OCI-LY7 (cell line): ENCODE measurements at regions not wholly inside any gene's neighbourhood (a gene's known extent, or its start where the extent isn't known, plus 50 kb on each side); places are given as distances from the start of the nearest gene placed in this dataset.

Source experiments
- BruUV-seq: library from RNA; stranded (reverse); fragments of 400-500 nt; replicated peaks from 2 replicates; lab custom pipeline; 2021; lab: Mats Ljungman, UMichigan
- CTCF ChIA-PET: fragments of 300-600 bp; sonication (Branson Sonifier 250); formaldehyde crosslinking; loops from one replicate; lab custom pipeline; 2022; ENCODE audit warnings: antibody characterized with exemption; ENCODE audit not compliant: unreplicated experiment; lab: Charles Lee
- POLR2A ChIA-PET: fragments of 300-600 bp; sonication (Branson Sonifier 250); formaldehyde crosslinking; loops from one replicate; lab custom pipeline; 2022; ENCODE audit warnings: antibody characterized with exemption; lab: Charles Lee
- DNase-seq: peaks from one replicate; pipeline ENCODE4 v3.0.0-alpha.2; 2015; ENCODE audit warnings: low spot score
- H2AFZ ChIP-seq: fragments of 200-600 bp; sonication (generic), shearing (Covaris generic); 2 replicates; pipeline ENCODE4 v1.6.1; 2014; ENCODE audit warnings: mild to moderate bottlenecking, antibody characterized with exemption, low read length, moderate library complexity
- H3K27ac ChIP-seq: fragments of 200-600 bp; sonication (generic); 2 replicates; pipeline ENCODE4 v1.5.1; 2014; ENCODE audit warnings: mixed run types, low read depth, mild to moderate bottlenecking, moderate library complexity, low read length, inconsistent platforms; ENCODE audit not compliant: poor library complexity, severe bottlenecking
- H3K36me3 ChIP-seq: fragments of 200-600 bp; sonication (generic); 2 replicates; pipeline ENCODE4 v1.6.1; 2014; ENCODE audit warnings: mild to moderate bottlenecking, antibody characterized with exemption, low read length, moderate library complexity, mixed read lengths; ENCODE audit not compliant: insufficient read depth
- H3K4me1 ChIP-seq: fragments of 200-600 bp; sonication (generic); 2 replicates; pipeline ENCODE4 v1.5.1; 2014; ENCODE audit warnings: mild to moderate bottlenecking, low read length; ENCODE audit not compliant: insufficient read depth, poor library complexity, severe bottlenecking
- H3K4me2 ChIP-seq: fragments of 200-600 bp; sonication (generic); 2 replicates; pipeline ENCODE4 v1.6.1; 2014; ENCODE audit warnings: mild to moderate bottlenecking, low read length
- H3K4me3 ChIP-seq: fragments of 200-600 bp; sonication (generic); 2 replicates; pipeline ENCODE4 v1.5.1; 2014; ENCODE audit warnings: mild to moderate bottlenecking, low read depth, low read length; ENCODE audit not compliant: poor library complexity, severe bottlenecking
- H3K79me2 ChIP-seq: fragments of 200-600 bp; sonication (generic); 2 replicates; pipeline ENCODE4 v1.6.1; 2016; ENCODE audit warnings: low read depth, mild to moderate bottlenecking, low read length, moderate library complexity, mixed read lengths; ENCODE audit not compliant: insufficient read depth
- H3K9me2 ChIP-seq: fragments of 200-600 bp; sonication (generic); 2 replicates; pipeline ENCODE4 v1.6.1; 2016; ENCODE audit warnings: mild to moderate bottlenecking, low read length, mixed read lengths; ENCODE audit not compliant: insufficient read depth
- H3K9me3 ChIP-seq: fragments of 200-600 bp; sonication (generic); 2 replicates; pipeline ENCODE4 v1.6.1; 2014; ENCODE audit warnings: mild to moderate bottlenecking, mixed run types, low read length, mixed read lengths
- H4K20me1 ChIP-seq: fragments of 200-600 bp; sonication (generic); 2 replicates; pipeline ENCODE4 v1.6.1; 2014; ENCODE audit warnings: mild to moderate bottlenecking, antibody characterized with exemption, low read length, moderate library complexity, mixed read lengths; ENCODE audit not compliant: insufficient read depth
- EZH2phosphoT487 ChIP-seq: fragments of 200-600 bp; sonication (generic); IDR thresholded peaks from 2 replicates; pipeline ENCODE4 v1.6.1; 2018; ENCODE audit warnings: low read depth, borderline replicate concordance, mild to moderate bottlenecking, mixed run types, antibody characterized with exemption, low read length, moderate library complexity, mixed read lengths
- intact Hi-C: fragments of 100-400 bp; cut with micrococcal nuclease; formaldehyde crosslinking; loops from one replicate; pipeline ENCODE4 v1.10.0; 2022; ENCODE audit not compliant: unreplicated experiment
- TF ChIP-seq, protein P1 (sequence below): fragments of 200-600 bp; sonication (generic); conservative IDR thresholded peaks from 2 replicates; pipeline ENCODE4 v1.5.1; 2014; ENCODE audit warnings: mild to moderate bottlenecking, antibody characterized with exemption, low read length, moderate library complexity, mixed read lengths

DNA sequence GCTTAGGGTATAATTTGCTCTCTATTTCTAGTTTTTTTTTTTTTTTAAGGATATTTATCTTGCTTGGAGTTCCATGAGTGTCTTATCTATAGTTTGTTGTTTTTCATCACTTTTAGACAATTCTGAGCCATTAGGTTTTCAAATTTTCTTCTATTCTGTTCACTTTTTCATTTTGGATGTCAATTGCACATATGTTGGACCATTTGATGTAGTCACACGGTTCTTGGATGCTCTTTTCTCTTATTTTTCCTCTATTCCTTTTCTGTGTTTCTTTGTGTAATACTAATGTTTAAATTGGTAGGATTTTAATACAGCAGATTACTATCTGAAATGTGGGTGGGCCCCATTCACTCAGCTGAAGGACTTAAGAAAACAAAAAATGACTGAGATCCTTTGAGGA lies 292.6 kb downstream of the CALCRL start:
- intact Hi-C loops, result no loop called here
- POLR2A ChIA-PET, result interaction anchor here (0.7 to 0.8 kb wide), 2 partner anchors 23 to 36 kb away, joined by 3 to 7 read pairs; no protein-coding TSS in a partner anchor
- Histone ChIP-seq H3K79me2 (no peaks in the 10 kb centered on the region), H3K27ac (no peak overlapping the region), H3K4me1 (no peaks in the 10 kb centered on the region), H4K20me1 (no peaks in the 10 kb centered on the region), H3K4me3 (no peak overlapping the region), H3K9me2 (no peaks in the 10 kb centered on the region), H3K4me2 (no peak overlapping the region), H3K36me3 (no peaks in the 10 kb centered on the region), H3K9me3 (no peaks in the 10 kb centered on the region), H2AFZ (no peak overlapping the region)
- no TSS peak for BruUV-seq
- no peak for TF ChIP-seq EZH2phosphoT487
- TF ChIP-seq, protein P1, sequence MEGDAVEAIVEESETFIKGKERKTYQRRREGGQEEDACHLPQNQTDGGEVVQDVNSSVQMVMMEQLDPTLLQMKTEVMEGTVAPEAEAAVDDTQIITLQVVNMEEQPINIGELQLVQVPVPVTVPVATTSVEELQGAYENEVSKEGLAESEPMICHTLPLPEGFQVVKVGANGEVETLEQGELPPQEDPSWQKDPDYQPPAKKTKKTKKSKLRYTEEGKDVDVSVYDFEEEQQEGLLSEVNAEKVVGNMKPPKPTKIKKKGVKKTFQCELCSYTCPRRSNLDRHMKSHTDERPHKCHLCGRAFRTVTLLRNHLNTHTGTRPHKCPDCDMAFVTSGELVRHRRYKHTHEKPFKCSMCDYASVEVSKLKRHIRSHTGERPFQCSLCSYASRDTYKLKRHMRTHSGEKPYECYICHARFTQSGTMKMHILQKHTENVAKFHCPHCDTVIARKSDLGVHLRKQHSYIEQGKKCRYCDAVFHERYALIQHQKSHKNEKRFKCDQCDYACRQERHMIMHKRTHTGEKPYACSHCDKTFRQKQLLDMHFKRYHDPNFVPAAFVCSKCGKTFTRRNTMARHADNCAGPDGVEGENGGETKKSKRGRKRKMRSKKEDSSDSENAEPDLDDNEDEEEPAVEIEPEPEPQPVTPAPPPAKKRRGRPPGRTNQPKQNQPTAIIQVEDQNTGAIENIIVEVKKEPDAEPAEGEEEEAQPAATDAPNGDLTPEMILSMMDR, result no peak
- CTCF ChIA-PET, result no interaction called here
- no peak for DNase-seq

DNA sequence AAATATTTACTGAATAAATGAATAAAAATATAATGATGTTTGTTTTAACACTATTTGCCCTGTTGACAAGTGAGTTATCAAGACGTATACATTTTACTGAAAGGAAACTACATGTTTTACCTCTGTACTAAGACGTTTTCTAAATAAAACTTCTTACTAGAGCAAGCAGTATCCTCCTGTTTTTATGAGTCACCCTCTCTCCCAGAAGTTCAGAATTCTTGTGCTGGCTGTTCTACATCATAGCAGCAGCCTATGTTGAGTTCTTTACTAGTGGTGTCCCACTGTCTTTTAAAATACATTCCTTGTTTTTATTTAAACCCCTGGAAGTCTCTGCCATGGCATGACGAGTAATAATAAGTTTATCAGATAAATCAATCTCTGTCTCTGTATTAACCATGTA lies 297.4 kb downstream of the CALCRL start:
- no peak overlapping the region for H3K27ac ChIP-seq
- ChIA-PET POLR2A (no interaction called here), CTCF (no interaction called here)
- TF ChIP-seq EZH2phosphoT487, result no peak
- TF ChIP-seq, protein P1, result no peak
- H2AFZ ChIP-seq, result no peak overlapping the region
- no peak overlapping the region for H3K4me3 ChIP-seq
- intact Hi-C loops, result no loop called here
- no peaks in the 10 kb centered on the region for H3K9me2 ChIP-seq
- DNase-seq, result no peak
- no peak overlapping the region for H3K4me2 ChIP-seq
- no peaks in the 10 kb centered on the region for H3K79me2 ChIP-seq
- no peaks in the 10 kb centered on the region for H3K9me3 ChIP-seq
- no peaks in the 10 kb centered on the region for H3K36me3 ChIP-seq
- H3K4me1 ChIP-seq, result no peaks in the 10 kb centered on the region
- no TSS peak for BruUV-seq
- no peaks in the 10 kb centered on the region for H4K20me1 ChIP-seq

DNA sequence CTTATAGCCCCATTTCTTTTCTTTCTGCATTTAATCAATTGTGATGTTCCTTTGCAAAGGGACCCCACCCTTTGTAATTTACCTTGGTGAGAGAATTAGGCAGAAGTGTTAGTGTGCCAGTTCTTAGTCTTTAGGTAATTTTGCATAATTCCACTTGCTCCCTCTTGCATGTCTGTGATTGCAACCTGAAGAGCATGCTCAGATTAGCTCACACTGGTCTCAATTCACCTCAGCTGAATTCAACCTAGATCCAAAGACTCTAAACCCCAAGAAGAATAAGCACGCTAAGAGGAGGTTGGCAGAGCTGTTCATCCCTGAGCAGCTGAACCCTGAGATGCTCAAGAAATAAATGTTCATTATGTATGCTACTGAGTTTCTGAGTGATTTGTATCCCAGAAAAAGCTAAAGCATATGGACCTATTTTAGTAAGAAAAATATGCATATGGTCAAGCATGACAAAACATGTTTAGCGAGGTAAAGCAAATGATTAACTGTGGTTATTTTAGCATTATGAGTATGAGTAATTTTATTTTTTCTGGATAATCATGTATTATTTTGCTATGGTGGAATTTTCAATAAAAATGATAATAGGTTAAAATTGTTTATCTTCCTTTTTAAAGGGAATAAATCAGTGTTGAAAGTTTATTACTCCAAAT lies 299.2 kb upstream of the ZSWIM2 start:
- Histone ChIP-seq H3K9me3 (no peaks in the 10 kb centered on the region), H3K4me1 (no peaks in the 10 kb centered on the region), H3K4me3 (no peak overlapping the region), H2AFZ (no peak overlapping the region), H3K4me2 (no peak overlapping the region), H3K36me3 (no peaks in the 10 kb centered on the region), H3K9me2 (no peaks in the 10 kb centered on the region), H3K27ac (no peak overlapping the region), H4K20me1 (no peaks in the 10 kb centered on the region), H3K79me2 (no peaks in the 10 kb centered on the region)
- no TSS peak for BruUV-seq
- CTCF ChIA-PET, result no interaction called here
- POLR2A ChIA-PET, result no interaction called here
- no peak for TF ChIP-seq EZH2phosphoT487
- TF ChIP-seq, protein P1, result no peak
- DNase-seq, result no peak
- intact Hi-C loops, result no loop called here
